Activated T-cell treated with anti-CD3 and anti-CD28 coated beads, Interleukin-2, amount 50 U/mL, for 72 hours (primary cell): ENCODE measurements at regions not wholly inside any gene's neighbourhood (a gene's known extent, or its start where the extent isn't known, plus 50 kb on each side); places are given as distances from the start of the nearest gene placed in this dataset.
"Not testable (repeated sequence)": the region's sequence is repeated elsewhere in the genome, so short reads cannot be mapped to it uniquely, and the experiment has no call there.

Experiments
- ATAC-seq, 2 donors: fragments of 150-1000 bp; cut with Tn5 transposase; replicated peaks in 1 of 2; 2 replicates each; pipeline ENCODE4 v1.10.0; 2021; ENCODE audit warnings: moderate library complexity in 2 of 2, mild to moderate bottlenecking in 1 of 2
- DNase-seq, 2 donors: peaks; one replicate each; pipeline ENCODE4 v3.0.0; 2021 to 2022; ENCODE audit warnings: mixed read lengths in 1 of 2
- H3K27ac Mint-ChIP-seq: one replicate; pipeline ENCODE4 v1.8.0; 2022; ENCODE audit warnings: mild to moderate bottlenecking, moderate library complexity, mixed read lengths
- H3K27me3 Mint-ChIP-seq: one replicate; pipeline ENCODE4 v1.8.0; 2022; ENCODE audit warnings: low read depth, mixed read lengths
- H3K36me3 Mint-ChIP-seq, 2 donors: one replicate each; pipeline ENCODE4 v1.8.0; 2022; ENCODE audit warnings: mixed read lengths in 2 of 2, mild to moderate bottlenecking in 1 of 2; ENCODE audit not compliant: insufficient read depth in 2 of 2
- H3K4me1 Mint-ChIP-seq: one replicate; pipeline ENCODE4 v1.8.0; 2022; ENCODE audit warnings: low read depth, mixed read lengths
- H3K4me3 Mint-ChIP-seq, 2 donors: one replicate each; pipeline ENCODE4 v1.8.0; 2022; ENCODE audit warnings: mild to moderate bottlenecking in 2 of 2, mixed read lengths in 2 of 2, moderate library complexity in 2 of 2
- H3K9me3 Mint-ChIP-seq, 2 donors: one replicate each; pipeline ENCODE4 v1.8.0; 2022; ENCODE audit warnings: mixed read lengths in 2 of 2

DNA sequence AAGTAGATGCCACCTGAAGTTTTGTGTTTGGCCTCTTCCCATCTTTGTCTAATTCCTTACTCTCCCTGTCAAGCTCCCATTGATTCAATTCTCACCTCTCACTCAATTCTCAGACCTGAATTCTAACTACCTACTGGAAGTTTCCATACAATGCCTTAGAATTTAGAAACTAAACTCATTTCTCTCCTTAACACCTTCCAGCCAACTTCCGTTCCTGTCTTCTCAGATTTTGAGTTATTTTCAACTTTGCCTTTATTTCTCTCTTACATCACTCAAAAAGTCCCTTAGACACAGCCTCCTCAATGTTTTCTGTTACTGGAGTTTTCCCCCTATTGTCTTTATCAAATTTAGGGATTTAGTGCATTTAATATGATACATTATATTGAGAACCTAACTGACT, 382.2 kb downstream of the DMAC1 start:
- not testable (repeated sequence) for H3K9me3 Mint-ChIP-seq, H3K27me3 Mint-ChIP-seq, ATAC-seq, H3K4me1 Mint-ChIP-seq, DNase-seq, H3K4me3 Mint-ChIP-seq, H3K36me3 Mint-ChIP-seq, H3K27ac Mint-ChIP-seq

DNA sequence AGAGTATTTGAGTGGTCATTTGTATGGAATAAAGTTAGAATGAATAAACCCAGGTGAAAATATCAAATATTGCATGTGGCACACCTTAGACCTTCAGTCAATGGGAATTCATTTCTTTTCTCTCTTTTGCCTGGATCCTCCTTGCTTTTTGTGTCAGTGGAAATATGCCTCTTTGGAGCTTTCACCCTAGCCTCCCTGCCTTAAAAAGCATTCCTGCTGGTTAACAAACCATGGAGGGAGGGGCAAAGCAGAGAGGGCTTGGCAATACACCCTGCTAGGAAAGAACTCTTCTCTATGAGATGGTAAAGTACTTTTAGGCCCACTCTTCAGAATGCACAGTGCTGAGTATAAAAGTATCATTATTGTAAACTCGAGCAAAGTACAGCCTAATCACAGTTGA, 383.7 kb downstream of the DMAC1 start:
- Mint-ChIP-seq H3K9me3 (peaks cover 5 to 8% of the 10 kb centered on the region in 2 donors), H3K4me3 (no peak overlapping the region), H3K36me3 (no peaks in the 10 kb centered on the region), H3K27me3 (peaks cover 7% of the 10 kb centered on the region), H3K4me1 (no peaks in the 10 kb centered on the region), H3K27ac (no peak overlapping the region)
- no peak for ATAC-seq
- no peak for DNase-seq

DNA sequence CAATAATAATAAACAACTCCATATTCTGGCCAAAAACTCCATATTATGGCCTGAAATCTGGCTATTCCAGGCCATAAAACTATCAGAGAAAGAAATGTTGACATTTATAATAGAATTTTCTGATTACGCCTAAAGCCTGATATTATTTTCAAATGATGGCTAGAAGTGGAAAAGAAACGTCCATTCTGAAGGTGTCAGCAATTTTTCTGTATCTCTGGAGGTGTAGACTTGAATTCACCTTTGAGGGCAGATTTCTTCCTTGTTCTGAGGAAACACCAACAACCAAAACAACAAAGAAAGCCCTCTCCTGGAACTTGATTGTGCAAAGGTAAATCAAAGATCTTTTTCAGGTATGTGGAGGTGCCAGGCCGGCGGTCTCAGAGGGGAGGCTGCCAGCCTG, 390.7 kb downstream of the DMAC1 start:
- Mint-ChIP-seq H3K27ac (no peak overlapping the region), H3K4me1 (peaks cover 17% of the 10 kb centered on the region), H3K36me3 (no peaks in the 10 kb centered on the region), H3K4me3 (no peak overlapping the region), H3K27me3 (peaks cover 52% of the 10 kb centered on the region), H3K9me3 (peaks cover 0 to 2% of the 10 kb centered on the region in 2 donors)
- DNase-seq (no peak), ATAC-seq (no peak)

DNA sequence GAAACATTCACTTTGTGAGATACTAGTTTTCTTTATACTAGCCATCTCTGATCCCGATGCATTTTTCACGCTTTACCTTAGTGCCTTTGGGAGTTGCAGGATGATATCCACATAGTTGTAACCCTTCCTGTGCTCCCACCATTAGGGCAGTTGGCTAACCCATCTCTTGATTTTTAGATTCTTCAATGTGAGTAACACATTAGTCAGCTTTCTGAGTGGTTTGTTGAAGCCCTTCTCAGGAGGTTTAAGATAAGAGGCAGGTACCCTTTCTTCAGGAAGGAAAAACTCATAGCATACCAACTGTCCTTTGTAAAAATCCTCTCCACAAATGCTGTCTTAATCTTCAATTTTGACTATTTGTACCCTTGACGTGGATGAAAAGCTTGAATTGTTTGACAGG, 392.3 kb downstream of the DMAC1 start:
- peaks cover 63% of the 10 kb centered on the region for H3K27me3 Mint-ChIP-seq
- no peak for DNase-seq
- H3K4me3 Mint-ChIP-seq = no peak overlapping the region
- H3K9me3 Mint-ChIP-seq = peaks cover 0 to 2% of the 10 kb centered on the region in 2 donors
- H3K4me1 Mint-ChIP-seq = peaks cover 17% of the 10 kb centered on the region
- H3K27ac Mint-ChIP-seq = no peak overlapping the region
- H3K36me3 Mint-ChIP-seq = no peaks in the 10 kb centered on the region
- ATAC-seq = no peak

DNA sequence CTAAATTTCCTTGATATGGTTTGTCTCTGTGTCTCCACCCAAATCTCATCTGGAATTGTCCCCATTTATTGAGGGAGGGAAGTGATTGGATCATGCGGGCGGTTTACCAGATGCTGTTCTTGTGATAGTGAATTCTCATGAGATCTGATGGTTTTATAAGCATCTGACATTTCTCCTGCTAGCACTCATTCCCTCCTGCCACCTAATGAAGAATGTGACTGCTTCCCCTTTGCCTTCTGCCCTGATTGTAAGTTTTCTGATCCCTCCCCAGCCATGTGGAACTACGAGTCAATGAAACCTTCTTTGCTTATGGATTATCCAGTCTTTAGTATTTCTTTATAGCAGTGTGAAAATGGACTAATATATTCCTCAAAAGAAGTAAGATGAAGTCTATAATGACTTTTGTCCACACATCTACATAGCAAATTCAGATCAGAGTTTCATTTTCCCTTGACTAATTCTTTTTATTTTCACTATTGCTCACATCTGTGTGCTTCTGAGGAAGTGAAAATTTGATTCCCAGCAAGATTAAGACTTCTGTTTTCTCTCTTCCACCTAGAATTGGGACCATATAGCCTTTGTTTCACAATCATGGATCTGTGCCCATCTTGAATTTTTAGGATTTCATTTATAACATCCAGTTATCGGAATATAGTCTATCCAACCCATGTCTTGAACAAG, 393.5 kb downstream of the DMAC1 start:
- no peaks in the 10 kb centered on the region for H3K9me3 Mint-ChIP-seq
- no peak overlapping the region for H3K27ac Mint-ChIP-seq
- ATAC-seq = peak; percentile 53 to 55

DNA sequence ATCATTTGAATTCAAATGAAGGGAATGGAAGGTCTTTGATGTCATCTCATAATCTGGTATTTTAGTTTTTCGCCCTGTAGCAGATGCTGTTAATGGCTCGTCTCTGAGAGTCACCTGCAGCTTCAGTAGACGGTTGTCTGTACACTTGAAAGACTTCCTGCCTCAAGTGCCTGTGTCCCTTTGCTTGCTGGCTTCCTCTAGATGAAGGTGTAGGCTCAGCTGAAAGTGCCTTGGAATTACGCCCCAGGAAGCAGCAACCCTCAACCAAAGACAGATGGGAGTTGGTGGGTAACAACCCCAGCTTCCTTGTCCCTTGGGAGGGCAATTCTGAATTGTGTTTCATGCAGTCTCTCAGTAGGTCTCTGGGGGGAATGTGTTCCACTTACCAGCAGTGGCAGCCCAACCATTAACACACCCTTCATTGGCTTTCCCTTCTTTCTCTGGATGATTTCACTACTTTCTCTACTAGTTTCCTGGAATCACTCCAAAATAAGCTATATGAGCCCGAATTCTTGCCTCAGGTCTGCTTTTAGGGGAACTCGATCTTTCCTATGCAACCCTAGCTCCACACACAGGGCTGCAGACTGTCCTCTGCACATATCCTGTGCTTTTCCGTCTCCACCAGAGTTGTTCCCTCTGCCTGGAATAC, 395.6 kb downstream of the DMAC1 start:
- H3K4me1 Mint-ChIP-seq = peaks cover 17% of the 10 kb centered on the region
- no peak for ATAC-seq
- H3K9me3 Mint-ChIP-seq = no peaks in the 10 kb centered on the region
- no peak overlapping the region for H3K27ac Mint-ChIP-seq
- no peak for DNase-seq
- H3K4me3 Mint-ChIP-seq = no peak overlapping the region
- H3K27me3 Mint-ChIP-seq = peaks cover 56% of the 10 kb centered on the region
- H3K36me3 Mint-ChIP-seq = no peaks in the 10 kb centered on the region

More for the DNA sequence above, 393.5 kb downstream of the DMAC1 start:
- no peak for DNase-seq
- H3K4me3 Mint-ChIP-seq = no peak overlapping the region
- H3K4me1 Mint-ChIP-seq = peaks cover 17% of the 10 kb centered on the region
- peaks cover 67% of the 10 kb centered on the region for H3K27me3 Mint-ChIP-seq
- no peaks in the 10 kb centered on the region for H3K36me3 Mint-ChIP-seq

DNA sequence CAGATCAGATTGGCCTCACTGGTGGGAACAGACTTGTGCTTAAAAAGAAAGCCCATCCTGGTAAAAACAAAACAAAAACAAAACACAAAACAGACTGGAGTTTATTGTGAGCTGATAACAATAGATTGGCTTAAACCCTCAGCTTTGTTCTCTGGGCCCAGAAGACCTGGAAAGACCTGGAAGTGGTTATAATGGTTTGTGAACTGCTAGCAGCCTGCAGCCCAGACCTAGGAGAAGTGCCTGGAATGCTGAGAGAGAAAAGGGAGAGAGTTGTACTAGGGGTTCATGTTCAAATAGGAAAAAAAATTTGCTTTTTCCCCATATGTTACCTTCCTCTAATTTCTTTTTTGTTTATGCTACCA, 396.6 kb downstream of the DMAC1 start:
- no peaks in the 10 kb centered on the region for H3K36me3 Mint-ChIP-seq
- peaks cover 56% of the 10 kb centered on the region for H3K27me3 Mint-ChIP-seq
- H3K9me3 Mint-ChIP-seq = no peaks in the 10 kb centered on the region
- H3K27ac Mint-ChIP-seq = no peak overlapping the region
- peaks cover 17% of the 10 kb centered on the region for H3K4me1 Mint-ChIP-seq
- no peak overlapping the region for H3K4me3 Mint-ChIP-seq
- DNase-seq = no peak
- ATAC-seq = no peak

DNA sequence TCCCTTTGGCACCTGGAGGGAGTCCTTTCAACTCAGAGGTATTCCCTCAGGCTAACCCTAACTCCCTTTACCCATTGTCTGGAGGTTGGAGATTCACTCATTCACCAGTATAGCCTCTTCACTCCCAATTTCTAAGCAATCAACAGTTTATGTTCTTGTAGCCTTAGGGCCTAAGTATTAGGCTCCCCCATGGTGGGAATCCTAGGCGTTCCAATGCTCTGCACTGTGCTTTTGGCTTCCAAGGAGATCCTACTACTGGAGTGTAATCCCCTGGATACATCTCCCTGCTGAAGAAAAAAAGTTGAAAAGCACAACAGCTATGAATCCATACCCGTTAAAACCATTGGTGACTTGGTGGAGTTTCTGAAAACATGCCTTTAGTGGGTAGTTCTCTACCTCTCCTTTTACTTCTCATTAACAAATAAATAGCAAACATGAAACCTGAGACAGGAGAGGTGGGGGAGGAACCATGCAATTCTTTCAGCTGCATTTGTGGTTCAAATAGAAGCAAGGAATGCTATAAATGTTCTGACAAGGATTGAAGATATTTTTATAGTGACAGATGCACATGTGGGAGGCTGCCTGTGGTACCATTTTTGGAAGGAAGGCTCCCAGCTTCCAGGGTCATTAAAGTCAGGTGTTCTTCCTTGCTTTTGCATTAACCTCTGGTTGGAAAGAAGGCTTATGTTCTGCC, 397.1 kb downstream of the DMAC1 start:
- H3K36me3 Mint-ChIP-seq = no peaks in the 10 kb centered on the region
- no peak overlapping the region for H3K27ac Mint-ChIP-seq
- peaks cover 52% of the 10 kb centered on the region for H3K27me3 Mint-ChIP-seq
- peaks cover 17% of the 10 kb centered on the region for H3K4me1 Mint-ChIP-seq
- no peak for DNase-seq
- no peak for ATAC-seq
- H3K4me3 Mint-ChIP-seq = no peak overlapping the region
- no peaks in the 10 kb centered on the region for H3K9me3 Mint-ChIP-seq

DNA sequence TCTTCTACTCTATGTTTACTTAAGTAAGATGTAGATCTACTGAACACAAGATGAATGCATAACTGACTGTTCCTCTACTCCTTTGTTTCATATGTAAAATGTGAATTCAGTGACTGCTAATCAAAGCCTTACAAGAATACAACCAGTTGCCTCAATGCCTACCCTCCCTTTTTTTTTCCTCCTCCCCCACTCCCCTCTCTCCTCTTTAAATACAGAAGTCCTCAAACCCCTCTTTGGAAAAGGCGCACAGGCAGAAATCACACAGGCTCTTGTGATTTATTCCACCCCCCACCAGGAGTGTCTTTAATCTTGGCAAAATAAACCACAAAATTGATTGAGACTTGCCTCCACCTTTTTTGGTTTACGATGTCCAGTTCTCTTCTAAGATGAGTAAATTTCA, 398.5 kb downstream of the DMAC1 start:
- Mint-ChIP-seq H3K27me3 (peaks cover 46% of the 10 kb centered on the region), H3K9me3 (no peaks in the 10 kb centered on the region), H3K4me3 (no peak overlapping the region), H3K27ac (no peak overlapping the region), H3K36me3 (no peaks in the 10 kb centered on the region), H3K4me1 (peaks cover 5% of the 10 kb centered on the region)
- no peak for ATAC-seq
- no peak for DNase-seq

DNA sequence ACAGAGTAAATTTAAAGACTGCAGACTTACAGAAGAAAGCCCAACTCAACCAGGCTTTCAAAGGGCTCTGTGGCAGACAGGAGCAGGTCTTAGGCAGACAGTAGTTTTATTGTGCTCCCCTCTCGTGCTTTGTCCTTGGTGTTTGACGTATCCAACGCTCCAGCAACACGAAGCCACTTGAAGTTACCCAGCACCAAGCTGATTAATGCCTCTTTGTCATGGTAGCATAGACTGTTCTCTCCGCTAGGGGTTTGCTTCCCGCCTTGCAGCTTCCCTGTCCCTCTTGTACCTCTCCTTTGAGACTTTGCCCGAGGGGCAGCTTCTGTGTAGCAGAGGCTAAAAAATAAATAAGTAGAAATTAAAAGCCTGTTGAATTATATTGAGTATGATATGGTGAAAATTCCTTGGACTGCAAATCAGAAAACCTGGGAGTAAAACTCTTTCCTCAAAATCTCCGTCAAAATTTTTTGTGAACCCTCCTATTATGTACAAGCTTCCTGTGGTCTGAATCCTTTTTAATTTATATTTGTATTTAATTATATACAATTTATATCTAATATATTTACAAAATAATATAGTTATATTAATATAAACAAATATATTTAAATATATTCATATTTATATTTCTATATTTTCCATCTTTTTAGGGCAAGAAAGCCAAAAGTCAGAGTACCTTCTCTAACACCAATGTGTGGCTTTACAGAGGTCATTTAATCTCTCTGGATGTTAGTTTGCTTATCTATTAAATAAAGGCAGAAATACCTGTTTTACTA, 405.4 kb downstream of the DMAC1 start:
- Mint-ChIP-seq H3K36me3 (no peaks in the 10 kb centered on the region), H3K4me1 (no peaks in the 10 kb centered on the region), H3K4me3 (no peak overlapping the region), H3K27me3 (peaks cover 40% of the 10 kb centered on the region), H3K9me3 (no peaks in the 10 kb centered on the region), H3K27ac (no peak overlapping the region)
- ATAC-seq = no peak
- DNase-seq = no peak

DNA sequence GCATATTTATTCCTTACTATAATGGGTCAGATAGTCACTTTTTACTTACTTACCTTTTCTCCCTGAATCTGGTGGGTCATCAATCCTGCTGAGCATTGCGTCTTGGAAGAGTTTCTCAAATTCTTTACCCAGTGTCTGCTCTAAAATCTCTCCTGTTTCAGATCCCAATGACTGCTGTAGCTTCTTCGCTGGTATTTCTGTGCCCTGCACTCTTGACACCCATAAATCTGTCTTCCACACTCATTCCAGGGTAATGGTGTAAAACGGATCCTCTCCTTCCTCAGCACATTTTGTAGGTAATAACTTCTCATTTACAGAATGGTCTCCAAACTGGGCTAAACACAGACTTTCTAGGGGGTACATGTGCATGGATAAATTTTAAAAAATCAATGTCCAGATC, 407.4 kb downstream of the DMAC1 start:
- no peak for DNase-seq
- Mint-ChIP-seq H3K9me3 (no peaks in the 10 kb centered on the region), H3K4me3 (no peak overlapping the region), H3K36me3 (no peaks in the 10 kb centered on the region), H3K27ac (no peak overlapping the region), H3K27me3 (peaks cover 40% of the 10 kb centered on the region), H3K4me1 (no peaks in the 10 kb centered on the region)
- ATAC-seq = no peak

DNA sequence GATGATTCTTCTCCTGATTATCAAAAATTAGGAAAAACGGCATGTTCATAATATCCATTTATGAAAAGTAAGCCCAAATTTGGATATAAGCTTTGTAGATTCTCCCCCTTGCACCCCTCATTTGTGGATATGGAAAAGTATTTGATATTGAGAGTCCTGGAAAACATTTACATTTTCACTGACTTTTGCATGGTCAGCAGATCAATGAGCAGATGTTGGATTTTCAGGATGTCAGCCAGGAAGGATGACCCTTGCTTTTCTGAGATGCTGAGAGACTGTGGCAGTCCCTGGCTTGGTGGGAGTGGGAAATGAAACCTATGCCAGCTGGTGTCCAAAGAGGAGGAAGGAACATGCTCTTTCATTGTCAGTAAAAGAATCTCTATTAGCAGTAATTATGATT, 410.8 kb downstream of the DMAC1 start:
- ATAC-seq (no peak), DNase-seq (no peak)
- no peaks in the 10 kb centered on the region for H3K4me1 Mint-ChIP-seq
- peaks cover 37% of the 10 kb centered on the region for H3K27me3 Mint-ChIP-seq
- H3K36me3 Mint-ChIP-seq = no peaks in the 10 kb centered on the region
- H3K27ac Mint-ChIP-seq = no peak overlapping the region
- no peaks in the 10 kb centered on the region for H3K9me3 Mint-ChIP-seq
- H3K4me3 Mint-ChIP-seq = no peak overlapping the region

DNA sequence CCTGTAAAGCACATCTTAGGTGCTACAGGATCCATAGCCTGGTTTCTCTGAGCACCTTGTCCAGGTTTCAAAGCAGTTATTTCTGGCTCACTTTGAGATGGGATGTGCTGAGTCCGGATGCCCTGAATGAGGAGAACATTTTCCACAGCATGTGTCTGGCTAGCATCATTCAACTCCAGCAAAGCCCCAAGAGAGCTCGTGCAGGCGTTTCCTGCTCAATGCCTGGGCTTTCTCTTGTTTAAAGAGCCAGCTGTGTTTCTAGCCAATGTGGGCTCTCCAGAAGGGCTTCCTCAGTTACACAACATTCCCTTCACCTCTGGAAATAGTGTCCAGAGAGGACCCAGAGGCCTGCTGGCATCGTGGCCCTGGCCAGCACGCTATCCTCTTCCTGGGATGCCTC, 411.7 kb downstream of the DMAC1 start:
- Mint-ChIP-seq H3K4me1 (no peaks in the 10 kb centered on the region), H3K9me3 (no peaks in the 10 kb centered on the region), H3K27ac (no peak overlapping the region), H3K4me3 (no peak overlapping the region), H3K36me3 (no peaks in the 10 kb centered on the region), H3K27me3 (peaks cover 34% of the 10 kb centered on the region)
- DNase-seq (no peak), ATAC-seq (no peak)
